ENCODE measurements at regions not wholly inside any gene's neighbourhood (a gene's known extent, or its start where the extent isn't known, plus 50 kb on each side); places are given as distances from the start of the nearest gene placed in this dataset.

- DNase-seq (ENCODE audit: low spot score) = no peak
These were observed 274.0 kb upstream of the TGFBR2 start for GRCh38 chr3:30332196-30333021.

DNA sequence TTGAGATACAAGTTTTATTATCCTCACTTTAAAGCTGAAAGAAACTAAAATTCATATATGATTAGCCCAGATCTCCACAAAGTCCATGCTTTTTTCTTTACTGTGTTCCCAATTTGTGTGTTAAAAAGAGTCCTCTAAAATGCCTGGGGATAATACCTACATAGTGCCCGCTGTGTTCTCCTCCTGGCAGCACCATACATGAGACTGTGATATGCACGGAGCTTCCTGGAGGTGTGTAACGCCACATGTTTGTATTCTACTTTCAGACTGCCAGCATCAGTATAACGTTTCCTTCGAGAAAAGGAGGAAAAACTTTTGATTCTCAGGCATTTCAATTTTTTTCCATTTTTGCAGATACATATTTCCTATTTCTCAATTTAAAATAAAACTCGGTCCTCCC, 273.3 kb upstream of the TGFBR2 start:
- DNase-seq (ENCODE audit: low spot score) = no peak

- no peak for DNase-seq (ENCODE audit: low spot score)
These were observed 272.5 kb upstream of the TGFBR2 start for GRCh38 chr3:30333903-30334302.

DNA sequence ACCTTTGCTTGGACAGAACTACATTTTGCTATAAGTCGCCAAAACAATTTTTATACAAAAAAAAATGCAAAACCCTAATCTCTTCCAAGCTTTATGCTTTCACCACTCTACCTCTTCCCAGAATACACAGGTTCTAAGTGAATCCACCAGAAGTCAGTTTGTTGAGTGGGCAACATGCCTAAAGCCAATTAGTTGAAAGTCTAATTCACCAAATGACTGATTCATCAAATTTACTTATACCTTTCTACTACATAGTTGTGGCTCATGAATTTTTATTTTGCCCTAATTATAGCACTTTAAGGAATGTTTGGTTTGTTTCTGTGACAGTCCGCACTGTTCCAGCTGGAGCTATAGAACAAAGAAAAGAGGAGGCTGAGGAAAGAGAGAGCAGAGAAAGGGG, 265.9 kb upstream of the TGFBR2 start:
- DNase-seq (ENCODE audit: low spot score) = no peak

DNA sequence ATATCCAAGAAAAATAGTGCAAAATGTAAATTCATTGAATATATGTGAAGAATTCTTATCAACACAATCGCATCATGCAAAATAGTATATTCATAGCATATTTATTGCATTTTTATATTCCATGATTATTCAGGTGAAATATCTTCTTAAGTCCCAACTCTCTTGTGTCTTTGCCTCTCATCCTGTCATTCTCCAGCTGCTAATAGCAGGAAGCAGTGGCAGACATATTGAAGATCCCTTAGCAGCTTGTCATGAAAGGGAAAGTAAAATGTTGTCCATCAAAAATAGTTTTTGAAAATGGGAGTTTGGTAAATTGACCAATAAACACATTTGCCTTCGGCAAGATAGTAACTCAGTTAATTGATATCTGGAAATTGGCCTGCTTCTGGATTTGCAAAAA, 265.3 kb upstream of the TGFBR2 start:
- no peak for DNase-seq (ENCODE audit: low spot score)

- no peak for DNase-seq (ENCODE audit: low spot score)
These were observed 264.6 kb upstream of the TGFBR2 start for GRCh38 chr3:30341851-30342250.

DNA sequence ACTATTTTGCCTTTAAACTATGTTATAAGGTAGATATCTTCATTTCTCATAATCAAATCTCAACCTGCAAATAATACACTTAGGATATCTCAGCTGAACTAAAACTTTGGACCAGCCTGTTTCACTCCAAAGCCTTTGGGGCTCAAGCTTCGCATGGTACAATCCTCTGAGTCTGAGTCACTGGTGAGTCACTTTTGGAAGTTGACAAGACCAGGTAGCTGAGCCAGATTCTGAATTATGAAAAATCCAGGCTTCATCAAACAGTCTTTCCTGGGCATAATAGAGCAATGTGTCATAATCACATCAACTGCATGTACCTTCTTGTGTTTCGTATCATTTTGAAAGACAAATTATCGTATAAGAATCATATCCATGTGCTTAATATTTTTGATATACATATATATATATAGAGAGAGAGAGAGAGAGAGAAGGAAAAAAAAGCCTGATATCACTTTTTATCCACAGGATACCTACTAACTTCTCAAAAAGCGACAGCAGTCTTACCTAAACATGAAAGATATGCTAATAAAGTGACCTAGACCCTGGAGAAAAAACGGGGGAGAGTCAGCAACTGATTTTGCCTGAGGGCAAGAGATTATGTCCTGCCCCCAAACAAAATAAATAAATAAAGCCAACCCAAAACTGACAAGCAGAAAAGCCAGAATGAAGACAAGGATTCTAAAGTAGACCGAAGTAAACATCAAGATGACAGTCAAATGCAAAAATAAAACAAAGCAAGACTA, 263.9 kb upstream of the TGFBR2 start:
- DNase-seq (ENCODE audit: low spot score) = no peak

- no peak for DNase-seq (ENCODE audit: low spot score)
These were observed 263.2 kb upstream of the TGFBR2 start for GRCh38 chr3:30343067-30343831.

DNA sequence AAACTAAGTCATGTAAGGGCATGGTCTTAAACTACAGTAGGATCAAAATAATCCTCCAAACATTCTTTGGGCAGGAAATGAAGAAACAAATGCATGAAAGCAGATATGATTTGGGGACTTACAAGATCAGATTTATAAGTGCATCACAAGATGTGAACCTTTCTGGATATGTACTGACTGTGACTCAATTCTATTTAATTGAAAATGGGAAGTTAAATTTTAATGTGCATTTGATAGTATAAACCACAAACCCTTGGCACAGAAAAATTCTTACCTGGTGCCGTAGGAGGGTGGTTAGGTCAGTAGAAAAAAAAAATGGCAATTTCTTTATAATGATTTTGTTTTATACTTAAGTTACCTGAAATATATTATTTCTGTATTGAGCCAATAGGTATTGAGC, 262.5 kb upstream of the TGFBR2 start:
- DNase-seq (ENCODE audit: low spot score) = no peak

DNA sequence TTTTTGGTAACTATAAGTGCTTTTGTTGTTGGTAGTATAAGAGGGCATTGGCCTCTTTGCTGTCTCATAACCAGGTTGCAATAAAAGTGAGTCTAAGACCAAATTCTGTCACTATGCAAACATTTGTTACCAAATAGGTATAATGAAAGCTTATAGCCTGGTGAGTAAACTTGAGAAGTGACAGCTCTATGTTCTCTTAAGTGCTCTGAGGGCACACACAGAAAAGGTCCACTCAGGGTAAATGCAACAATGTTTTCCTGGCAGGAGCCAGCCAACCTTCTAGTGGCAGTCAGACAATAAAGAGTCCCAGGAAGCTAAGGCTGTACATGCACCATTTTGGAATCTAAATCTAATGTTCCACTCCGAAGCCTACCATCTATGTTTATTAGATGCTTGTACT, 262.1 kb upstream of the TGFBR2 start:
- DNase-seq (ENCODE audit: low spot score) = peak; percentile 31

DNA sequence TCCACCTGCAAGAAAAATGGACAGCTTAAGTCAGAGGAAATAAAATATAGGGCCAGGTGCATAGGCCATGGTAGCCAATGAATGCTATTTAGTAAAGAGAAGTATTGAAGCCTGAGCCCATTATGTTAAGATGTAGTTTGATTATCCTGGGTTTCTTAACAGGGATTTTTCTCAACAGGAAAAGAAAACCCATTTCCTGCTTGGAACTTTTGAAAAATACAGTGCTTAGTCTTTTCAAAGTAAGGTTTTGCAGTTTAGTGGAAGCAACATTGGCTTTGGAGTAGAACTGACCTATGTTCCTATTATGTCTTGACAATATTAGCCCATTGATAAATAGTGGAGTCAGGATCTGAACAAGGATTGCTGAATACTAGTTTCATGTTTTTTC, 259.5 kb upstream of the TGFBR2 start:
- no peak for DNase-seq (ENCODE audit: low spot score)

DNA sequence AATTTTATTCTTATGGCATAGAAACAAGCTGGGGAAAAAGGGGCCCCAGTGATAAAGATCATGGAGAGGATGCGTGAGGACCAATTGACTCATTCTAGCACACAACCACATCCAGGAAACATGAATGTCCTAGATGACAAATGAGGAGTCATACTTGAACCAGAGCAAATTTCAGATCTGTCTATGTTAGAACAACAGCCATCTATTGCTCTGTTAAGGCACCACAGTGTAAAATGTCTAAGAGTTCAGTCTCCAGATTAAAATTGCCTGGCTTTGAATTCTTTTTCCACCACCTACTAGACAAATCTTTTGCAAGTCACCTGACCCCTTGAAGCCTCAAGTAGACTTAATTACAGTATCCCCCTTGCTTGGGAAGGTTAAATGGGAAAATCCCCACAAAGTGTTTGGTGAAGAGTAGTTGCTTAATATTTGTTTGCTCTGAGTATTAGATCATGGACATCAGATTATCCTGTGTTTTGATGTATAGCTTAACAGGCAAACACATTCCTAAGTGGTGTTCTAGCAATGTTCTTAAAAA, 258.7 kb upstream of the TGFBR2 start:
- no peak for DNase-seq (ENCODE audit: low spot score)

GRCh38 chr3:30349507-30349906, 256.9 kb upstream of the TGFBR2 start:
- DNase-seq (ENCODE audit: low spot score) = peak; percentile 28

GRCh38 chr3:30350011-30350410, 256.4 kb upstream of the TGFBR2 start:
- no peak for DNase-seq (ENCODE audit: low spot score)

DNA sequence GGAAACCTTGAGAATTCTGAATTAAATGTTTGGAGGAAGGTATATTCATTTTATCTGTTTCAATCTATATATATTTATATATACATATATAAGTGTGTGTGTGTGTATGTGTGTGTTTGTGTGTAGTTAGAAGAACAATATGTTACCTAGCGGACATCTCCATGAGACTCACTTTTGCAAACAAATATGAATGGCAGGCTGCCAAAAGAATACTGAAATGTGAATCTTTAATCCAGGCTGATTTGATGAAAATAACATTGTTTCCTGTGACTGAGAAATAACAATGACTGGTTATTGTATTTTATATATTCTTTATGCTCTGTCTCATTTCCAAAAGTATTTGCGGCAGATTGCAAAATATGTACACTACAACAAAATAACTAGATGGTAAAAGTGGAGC, 255.5 kb upstream of the TGFBR2 start:
- no peak for DNase-seq (ENCODE audit: low spot score)

- no peak for DNase-seq (ENCODE audit: low spot score)
These were observed 253.7 kb upstream of the TGFBR2 start for GRCh38 chr3:30352410-30353318.

DNA sequence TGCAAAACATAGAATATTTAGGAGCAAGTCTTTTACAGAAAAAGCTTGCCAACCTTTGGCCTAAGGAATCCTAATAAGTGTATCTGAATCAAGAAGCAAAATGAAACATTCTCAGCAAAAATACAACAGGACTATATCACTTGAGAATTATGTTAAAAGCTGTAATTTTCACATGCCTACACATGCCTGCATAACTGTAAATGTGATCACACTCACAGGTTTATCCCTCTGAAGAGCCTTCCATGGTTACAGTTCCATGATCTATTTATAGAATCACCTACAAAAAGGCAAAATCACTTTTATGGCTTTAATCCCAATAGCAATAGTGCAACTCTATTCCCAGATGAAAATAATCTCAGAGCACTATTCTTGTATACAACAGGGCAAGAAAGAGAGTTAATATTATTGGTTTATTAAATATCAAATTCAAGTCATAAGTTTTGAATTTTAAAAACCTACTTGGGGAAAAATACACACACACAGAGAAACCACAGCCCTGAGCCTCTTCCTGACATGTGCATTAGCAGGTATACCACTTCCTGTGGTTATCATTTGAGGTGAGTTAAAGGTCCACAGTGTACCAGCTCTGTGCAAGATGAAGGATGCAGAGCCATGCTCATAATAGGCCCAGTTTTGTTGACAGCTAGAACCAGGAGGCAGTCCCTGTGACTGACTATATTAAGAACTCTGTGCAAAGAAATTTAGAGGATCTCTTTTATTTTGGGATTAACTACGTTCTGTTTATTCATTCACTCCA, 252.5 kb upstream of the TGFBR2 start:
- no peak for DNase-seq (ENCODE audit: low spot score)

- DNase-seq (ENCODE audit: low spot score) = no peak
These were observed 251.9 kb upstream of the TGFBR2 start for GRCh38 chr3:30354513-30354912.

- DNase-seq (ENCODE audit: low spot score) = no peak
These were observed 251.4 kb upstream of the TGFBR2 start for GRCh38 chr3:30354972-30355371.

GRCh38 chr3:30355622-30356021, 250.8 kb upstream of the TGFBR2 start:
- DNase-seq (ENCODE audit: low spot score) = no peak

Measured in HuH-7.5 (cell line).